ENCODE measurements at regions not wholly inside any gene's neighbourhood (a gene's known extent, or its start where the extent isn't known, plus 50 kb on each side); places are given as distances from the start of the nearest gene placed in this dataset.

DNA sequence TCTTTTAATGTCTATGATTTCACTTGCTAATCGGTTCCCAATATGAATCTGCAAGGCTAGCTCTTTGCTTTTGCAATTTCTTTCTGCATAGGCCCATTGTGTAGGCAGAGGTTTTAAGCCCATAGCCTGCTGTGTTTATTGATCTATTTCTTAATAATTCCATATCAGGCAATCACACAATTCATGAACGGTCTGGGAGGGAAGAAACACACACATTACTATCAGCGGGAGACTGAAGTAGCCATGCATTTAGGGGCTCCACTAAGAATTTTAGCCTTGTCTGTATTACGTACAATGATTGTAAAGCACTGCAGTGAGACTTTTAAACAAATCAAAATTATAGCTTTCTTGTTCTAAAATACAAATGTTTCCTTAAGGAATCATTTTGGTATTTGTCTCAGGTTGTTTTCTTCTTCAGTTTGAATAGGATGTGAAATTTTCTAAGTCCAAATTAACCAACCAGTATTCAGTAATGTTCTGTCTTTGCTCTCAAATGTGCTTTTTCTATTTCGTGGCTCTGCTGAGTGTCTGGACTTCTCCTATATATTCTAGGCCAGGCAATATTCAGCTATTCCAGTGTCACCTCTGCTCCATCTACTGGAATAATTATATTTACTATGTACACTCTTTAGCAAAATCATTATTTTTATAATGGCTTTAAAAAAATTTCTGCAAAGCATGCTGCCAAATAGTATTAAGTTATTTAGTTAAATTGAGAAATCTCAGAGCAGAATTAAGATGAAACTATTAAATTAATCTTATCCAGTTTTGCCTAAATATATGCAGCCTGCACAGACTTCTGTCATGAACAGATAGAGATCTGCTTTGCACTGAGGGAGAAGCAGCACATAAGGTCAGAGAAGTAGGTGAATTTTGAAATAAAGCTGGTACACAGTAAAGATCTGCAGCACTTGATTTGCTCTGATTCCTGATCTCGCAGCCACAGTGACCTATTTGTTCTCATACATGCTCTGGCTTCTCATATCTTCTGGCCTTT is 103.0 kb upstream of the NAALADL2 start:
- TF ChIP-seq, protein P1, sequence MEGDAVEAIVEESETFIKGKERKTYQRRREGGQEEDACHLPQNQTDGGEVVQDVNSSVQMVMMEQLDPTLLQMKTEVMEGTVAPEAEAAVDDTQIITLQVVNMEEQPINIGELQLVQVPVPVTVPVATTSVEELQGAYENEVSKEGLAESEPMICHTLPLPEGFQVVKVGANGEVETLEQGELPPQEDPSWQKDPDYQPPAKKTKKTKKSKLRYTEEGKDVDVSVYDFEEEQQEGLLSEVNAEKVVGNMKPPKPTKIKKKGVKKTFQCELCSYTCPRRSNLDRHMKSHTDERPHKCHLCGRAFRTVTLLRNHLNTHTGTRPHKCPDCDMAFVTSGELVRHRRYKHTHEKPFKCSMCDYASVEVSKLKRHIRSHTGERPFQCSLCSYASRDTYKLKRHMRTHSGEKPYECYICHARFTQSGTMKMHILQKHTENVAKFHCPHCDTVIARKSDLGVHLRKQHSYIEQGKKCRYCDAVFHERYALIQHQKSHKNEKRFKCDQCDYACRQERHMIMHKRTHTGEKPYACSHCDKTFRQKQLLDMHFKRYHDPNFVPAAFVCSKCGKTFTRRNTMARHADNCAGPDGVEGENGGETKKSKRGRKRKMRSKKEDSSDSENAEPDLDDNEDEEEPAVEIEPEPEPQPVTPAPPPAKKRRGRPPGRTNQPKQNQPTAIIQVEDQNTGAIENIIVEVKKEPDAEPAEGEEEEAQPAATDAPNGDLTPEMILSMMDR (conservative IDR thresholded peaks at IDR 0.05 in 1 of 2, IDR thresholded peaks at IDR 0.05 in 1 of 2; ENCODE audit: low read depth in 1 of 2, low read length in 2 of 2): no peak
- TF ChIP-seq EZH2 (IDR thresholded peaks at IDR 0.05; ENCODE audit: low read length, missing control alignments): no peak

Data from fibroblast of lung (primary cell).